HG03354 (cell line): ENCODE measurements at regions not wholly inside any gene's neighbourhood (a gene's known extent, or its start where the extent isn't known, plus 50 kb on each side); places are given as distances from the start of the nearest gene placed in this dataset.

ENCODE experiments used
- ATAC-seq: cut with Tn5 transposase; IDR thresholded peaks from one replicate; pipeline ENCODE4 v1.9.1; 2021; ENCODE audit warnings: mild to moderate bottlenecking; ENCODE audit not compliant: unreplicated experiment, poor library complexity, severe bottlenecking

- ATAC-seq, result no peak
Observed at GRCh38 chr4:84441758-84442377, 57.2 kb downstream of the NKX6-1 start.

DNA sequence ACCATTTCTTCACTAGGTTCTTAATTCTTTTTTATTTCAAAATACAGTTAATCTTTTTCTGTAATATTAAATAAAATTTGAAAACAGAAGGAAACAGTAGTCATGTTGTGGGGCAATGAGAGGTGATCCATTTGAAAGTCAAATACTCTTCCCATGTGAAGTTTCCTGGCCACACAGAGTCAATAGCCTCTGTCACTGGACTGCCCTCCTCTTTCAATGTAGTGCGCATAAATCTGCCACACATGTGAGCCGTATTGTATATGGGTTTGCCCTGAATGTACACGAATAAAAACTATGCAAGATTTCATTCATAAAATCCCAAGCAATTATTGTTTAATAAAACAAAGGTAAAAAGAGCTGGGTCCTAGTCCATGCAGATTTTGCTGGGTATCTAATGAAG is 59.1 kb downstream of the NKX6-1 start:
- no peak for ATAC-seq

DNA sequence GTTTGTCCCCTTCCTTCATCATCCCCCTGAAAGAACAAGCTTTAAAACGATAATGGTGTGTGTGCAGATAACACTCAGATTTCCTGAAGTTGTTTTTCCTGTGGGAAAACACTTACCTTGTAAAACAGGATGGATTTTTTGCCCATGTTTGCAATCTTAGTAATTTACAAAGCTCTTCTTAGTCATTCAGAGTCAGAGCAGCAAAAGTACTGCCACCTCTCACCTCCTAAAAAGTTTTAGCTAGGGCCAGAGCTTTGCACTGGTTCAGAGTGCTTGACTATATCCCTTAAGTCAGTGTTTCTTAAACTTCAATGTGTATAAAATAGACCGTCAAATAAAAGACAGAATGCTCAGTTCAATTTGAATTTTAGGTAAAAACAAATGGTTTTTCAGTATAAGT is 62.3 kb downstream of the NKX6-1 start:
- no peak for ATAC-seq

DNA sequence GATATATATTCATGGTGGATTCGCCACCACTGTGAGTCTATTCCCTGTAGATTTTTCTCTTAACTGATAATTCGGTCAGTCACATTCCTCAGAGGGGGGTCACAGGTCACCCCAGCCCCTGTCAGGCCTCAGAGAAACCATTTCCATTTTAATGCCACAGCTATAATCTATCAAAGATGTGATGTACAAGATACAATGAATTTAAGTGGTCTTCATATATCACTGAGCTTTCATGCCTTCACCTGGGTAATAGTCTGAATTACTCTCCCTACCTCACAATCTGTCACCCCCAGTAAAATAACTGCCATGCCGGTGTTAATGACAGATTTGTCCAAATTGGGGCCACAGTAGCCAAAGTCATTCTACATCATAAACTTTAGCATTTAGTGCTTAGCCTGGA is 64.7 kb downstream of the NKX6-1 start:
- no peak for ATAC-seq

DNA sequence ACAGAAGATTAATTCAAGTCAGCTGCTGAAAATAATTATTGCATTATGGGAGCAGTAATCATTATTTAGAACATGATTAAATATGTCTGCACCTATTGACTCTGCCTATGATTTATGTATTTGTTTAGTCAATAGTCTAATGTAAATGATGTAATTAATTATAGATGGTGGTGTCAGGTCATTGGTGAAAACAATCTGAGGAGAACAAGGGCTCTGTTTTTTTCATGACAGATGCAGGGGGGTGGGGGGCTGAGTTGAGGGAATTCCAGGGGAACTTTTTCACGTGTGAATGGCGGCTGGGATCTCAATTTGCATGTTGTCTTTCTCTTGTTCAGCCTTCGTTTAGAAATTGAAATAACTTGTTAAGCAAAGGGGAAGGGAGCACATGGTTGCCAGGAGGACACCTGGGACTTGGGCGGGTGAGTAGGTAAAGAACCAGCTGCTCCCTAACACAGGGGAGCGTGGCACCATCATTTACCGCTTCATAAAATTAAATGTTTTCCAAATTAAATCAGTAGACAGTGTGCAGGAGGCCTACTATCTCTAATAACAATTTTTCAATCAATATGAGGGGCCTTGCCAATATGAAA is 65.4 kb downstream of the NKX6-1 start:
- ATAC-seq, result no peak

DNA sequence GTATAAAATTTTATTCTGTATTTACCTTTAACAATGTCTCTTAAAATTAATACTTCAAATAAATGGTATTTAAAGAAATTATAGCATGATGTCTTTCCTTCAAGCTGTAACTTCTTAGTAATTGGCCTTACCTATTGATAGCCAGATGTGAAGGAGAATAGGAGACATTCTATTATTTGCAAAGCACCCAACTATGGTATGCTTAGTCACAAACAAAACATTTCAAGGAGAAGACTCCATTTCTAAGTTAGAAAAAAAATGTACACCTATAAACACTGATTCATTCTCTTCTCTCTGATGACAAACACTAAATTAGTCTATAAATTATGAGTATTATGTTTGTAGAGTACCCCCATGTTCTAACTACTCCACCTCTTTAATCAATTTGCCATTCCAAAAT is 66.4 kb downstream of the NKX6-1 start:
- ATAC-seq, result no peak

GRCh38 chr4:84420608-84421007 is 78.5 kb downstream of the NKX6-1 start:
- no peak for ATAC-seq

DNA sequence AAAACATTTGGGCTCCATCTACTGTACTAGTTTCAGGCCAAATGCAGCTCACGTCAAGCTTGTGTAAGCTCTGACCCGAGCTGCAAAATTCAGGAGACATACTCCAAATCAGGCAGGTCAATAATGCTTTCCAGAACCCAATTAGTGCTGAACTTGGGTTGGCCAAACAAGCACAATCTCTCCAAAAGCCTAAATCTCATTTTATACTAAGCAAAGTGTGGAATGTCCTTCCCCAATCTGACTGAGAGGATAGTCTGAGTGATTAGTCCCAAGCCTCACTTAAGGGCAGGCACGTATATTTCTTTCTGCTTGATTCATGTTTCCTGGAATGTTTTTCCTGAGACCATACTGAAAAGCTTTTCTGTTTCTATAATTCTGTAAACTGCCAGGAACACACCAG is 79.9 kb downstream of the NKX6-1 start:
- ATAC-seq, result no peak

GRCh38 chr4:84417997-84418709 is 80.9 kb downstream of the NKX6-1 start:
- no peak for ATAC-seq

- ATAC-seq, result no peak
Observed at GRCh38 chr4:84413976-84414375, 85.1 kb downstream of the NKX6-1 start.

- no peak for ATAC-seq
Observed at GRCh38 chr4:84413480-84413879, 85.6 kb downstream of the NKX6-1 start.

DNA sequence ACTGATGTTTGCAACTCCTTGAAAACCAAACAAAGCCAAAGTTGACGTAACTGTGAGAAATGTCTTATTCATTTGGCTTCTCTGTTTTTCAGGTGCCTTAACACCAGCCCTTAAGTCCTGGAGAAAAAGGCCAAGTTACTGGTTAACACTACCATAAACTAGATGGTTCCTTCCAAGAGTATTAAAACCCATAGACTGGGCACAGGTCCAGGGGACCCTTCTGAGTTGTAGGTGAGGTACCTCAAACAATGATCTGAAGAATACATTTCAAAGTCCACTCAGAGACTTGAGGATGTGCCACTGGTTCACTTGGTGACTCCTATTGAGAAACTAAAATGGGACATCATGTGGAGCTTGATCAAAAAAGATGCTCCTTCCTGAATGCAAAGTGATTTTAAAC is 87.0 kb downstream of the NKX6-1 start:
- no peak for ATAC-seq

DNA sequence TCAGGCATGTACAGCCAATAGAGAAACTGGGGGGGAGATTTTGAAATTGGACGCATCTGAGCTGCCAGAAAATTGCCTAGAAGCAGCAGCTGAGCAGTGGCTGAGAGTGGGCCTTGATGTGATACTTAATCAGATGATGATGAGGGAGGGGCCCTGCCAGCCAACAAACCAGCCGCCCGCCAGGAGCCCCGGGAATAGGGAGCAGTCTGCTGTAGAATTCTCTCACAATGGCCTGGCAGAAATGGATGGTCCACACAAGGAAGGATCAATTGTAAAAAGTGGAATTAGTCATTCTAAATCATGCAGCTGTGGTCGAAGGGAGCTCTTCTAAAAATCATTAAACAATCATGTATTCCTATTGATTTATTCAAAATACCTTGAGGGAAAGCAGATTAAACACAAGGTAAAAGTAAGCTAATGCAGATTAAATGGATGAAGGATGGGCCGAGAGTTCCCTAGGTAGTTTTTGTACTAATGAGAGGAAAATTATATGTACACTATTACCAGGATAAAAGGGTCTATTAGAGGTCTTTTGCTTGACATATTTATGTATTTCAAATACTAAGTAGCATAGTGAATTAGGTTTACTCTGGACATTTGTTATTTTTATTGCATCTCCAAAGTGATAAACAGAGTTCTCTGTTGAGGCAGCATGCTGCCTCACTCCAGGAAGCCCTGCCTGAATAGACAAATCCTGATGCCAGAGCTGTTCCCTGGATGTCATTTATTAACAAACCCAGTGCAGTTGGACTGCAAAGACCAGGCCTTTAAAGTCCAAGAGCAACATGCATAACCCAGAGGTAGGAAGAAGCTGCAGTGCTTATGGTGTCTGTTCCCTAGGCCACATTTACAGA is 91.3 kb downstream of the NKX6-1 start:
- ATAC-seq, result no peak

- ATAC-seq, result no peak
Observed at GRCh38 chr4:84403656-84404055, 95.4 kb downstream of the NKX6-1 start.

GRCh38 chr4:84401701-84402306 is 97.3 kb downstream of the NKX6-1 start:
- ATAC-seq, result no peak

DNA sequence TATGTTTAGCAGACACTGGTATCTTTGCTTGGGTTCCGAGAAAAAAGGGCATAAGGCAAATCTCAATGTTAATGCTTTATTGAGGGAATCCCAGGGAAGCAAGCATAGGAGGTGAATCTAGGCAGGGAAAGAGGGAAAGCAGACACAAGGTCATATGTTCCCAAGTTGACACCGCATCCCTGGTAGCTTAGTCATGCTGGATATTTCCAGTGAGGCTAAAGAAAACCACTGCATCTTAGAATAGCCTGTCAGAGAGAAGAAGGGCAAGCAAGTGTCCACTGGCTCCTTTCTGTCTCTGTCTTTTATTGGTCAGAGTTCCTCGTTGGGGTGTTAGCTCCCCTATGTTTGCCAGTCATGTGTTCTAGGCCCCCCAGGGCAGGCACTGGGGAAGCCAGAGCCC is 104.7 kb downstream of the NKX6-1 start:
- no peak for ATAC-seq

DNA sequence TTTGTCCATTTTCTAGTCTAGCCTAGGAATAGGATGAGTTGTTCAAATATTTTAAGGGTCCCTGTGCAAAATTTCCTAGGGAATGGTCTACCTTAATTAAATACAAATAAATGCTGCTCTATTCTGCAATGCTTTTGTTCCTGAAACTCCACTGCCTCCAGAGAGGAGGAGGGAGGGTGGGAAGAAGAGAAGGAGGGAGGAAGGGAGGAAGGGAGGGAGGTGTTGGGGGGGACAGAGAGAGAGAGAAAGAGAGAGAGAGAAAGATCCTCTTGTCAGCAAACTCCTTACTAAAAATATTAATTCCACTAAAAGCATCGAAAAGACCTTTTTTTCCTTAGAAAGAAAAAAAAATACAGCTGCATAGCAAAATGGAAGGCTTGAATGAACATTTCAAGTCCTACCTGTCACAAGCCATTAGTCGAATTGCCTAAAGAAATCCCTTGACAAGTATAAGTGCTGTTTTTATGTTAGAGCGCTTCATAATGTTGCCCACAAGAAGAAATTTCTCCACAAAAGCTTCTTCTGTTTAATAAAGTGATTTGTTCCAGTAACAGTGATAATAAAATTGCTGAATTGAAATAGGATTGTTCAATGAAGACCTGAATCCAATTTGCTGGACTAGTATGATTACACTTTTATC is 106.0 kb downstream of the NKX6-1 start:
- no peak for ATAC-seq

GRCh38 chr4:84389406-84389805 is 109.7 kb downstream of the NKX6-1 start:
- ATAC-seq, result no peak

DNA sequence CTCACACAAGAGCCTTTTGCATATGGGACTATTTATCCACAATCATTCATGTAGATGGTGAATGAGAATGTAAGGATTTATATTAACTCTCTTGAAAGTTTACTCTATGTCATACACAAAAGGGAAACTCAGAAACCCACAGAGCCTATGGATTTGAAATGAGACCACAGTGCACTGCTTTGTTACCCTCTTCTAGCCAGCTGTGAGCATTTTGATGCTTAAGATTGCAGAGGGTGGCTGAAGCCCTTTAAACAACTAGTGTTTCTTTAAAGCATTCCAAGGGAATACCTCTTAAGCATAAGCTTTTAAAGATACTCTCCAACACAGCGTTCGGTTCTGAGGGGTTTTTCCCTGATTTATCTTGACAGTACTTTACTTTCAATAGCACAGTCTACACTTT is 113.9 kb downstream of the NKX6-1 start:
- no peak for ATAC-seq

- ATAC-seq, result no peak
Observed at GRCh38 chr4:84384801-84385200, 114.3 kb downstream of the NKX6-1 start.
